ACC112 (cell line): ENCODE measurements at regions not wholly inside any gene's neighbourhood (a gene's known extent, or its start where the extent isn't known, plus 50 kb on each side); places are given as distances from the start of the nearest gene placed in this dataset.

Experiments used
- H2AFZ ChIP-seq: fragments of 200-600 bp; sonication (generic); one replicate; pipeline ENCODE4 v1.6.0; 2017; ENCODE audit warnings: antibody characterized with exemption, low read length; ENCODE audit not compliant: unreplicated experiment
- H3K27ac ChIP-seq: fragments of 200-600 bp; sonication (generic); 2 replicates; pipeline ENCODE4 v1.5.1; 2014; ENCODE audit warnings: low read depth, mild to moderate bottlenecking, antibody characterized with exemption, low read length, moderate library complexity
- H3K27me3 ChIP-seq: fragments of 200-600 bp; sonication (generic); 2 replicates; pipeline ENCODE4 v1.6.1; 2014; ENCODE audit warnings: mild to moderate bottlenecking, antibody characterized with exemption, low read length, moderate library complexity, mixed read lengths; ENCODE audit not compliant: insufficient read depth
- H3K36me3 ChIP-seq: fragments of 200-600 bp; sonication (generic); 2 replicates; pipeline ENCODE4 v1.6.1; 2016; ENCODE audit warnings: mild to moderate bottlenecking, antibody characterized with exemption, low read length, moderate library complexity, mixed read lengths; ENCODE audit not compliant: insufficient read depth
- H3K4me1 ChIP-seq: fragments of 200-600 bp; sonication (generic); one replicate; pipeline ENCODE4 v1.6.1; 2016; ENCODE audit warnings: low read length, mixed read lengths; ENCODE audit not compliant: insufficient read depth, unreplicated experiment, control insufficient read depth
- H3K4me3 ChIP-seq: fragments of 200-600 bp; sonication (generic); 2 replicates; pipeline ENCODE4 v1.5.1; 2014; ENCODE audit warnings: mild to moderate bottlenecking, low read depth, low read length
- H3K79me2 ChIP-seq: fragments of 200-600 bp; sonication (generic); one replicate; pipeline ENCODE4 v1.6.0; 2016; ENCODE audit warnings: low read length; ENCODE audit not compliant: control insufficient read depth, unreplicated experiment, insufficient read depth

DNA sequence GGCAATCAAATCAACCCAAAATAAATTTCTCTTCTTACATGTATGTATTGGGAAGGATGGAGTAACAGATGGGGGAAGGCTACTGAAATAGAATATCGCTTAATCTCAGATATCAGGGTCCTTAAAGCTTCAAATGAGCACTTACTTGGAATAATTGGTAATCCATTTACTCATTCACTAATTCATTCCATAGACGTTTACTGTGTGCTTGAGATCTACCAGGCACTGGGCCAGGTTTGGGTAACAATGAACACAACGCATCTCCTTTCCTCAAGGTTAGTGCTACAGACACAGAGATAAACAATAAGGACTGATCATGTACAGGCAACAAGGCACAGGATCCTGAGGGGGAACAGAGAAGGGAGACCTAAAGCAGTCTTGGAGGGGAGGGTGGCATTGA is 54.4 kb upstream of the KRR1 start:
- H3K36me3 ChIP-seq = peaks cover 8% of the 10 kb centered on the region; the same call in 1 of the 2 replicates
- H3K79me2 ChIP-seq = no peaks in the 10 kb centered on the region
- H3K27me3 ChIP-seq = no peaks in the 10 kb centered on the region
- H3K4me3 ChIP-seq = no peak overlapping the region
- H3K27ac ChIP-seq = no peak overlapping the region
- no peak overlapping the region for H2AFZ ChIP-seq
- peaks cover 4% of the 10 kb centered on the region for H3K4me1 ChIP-seq

DNA sequence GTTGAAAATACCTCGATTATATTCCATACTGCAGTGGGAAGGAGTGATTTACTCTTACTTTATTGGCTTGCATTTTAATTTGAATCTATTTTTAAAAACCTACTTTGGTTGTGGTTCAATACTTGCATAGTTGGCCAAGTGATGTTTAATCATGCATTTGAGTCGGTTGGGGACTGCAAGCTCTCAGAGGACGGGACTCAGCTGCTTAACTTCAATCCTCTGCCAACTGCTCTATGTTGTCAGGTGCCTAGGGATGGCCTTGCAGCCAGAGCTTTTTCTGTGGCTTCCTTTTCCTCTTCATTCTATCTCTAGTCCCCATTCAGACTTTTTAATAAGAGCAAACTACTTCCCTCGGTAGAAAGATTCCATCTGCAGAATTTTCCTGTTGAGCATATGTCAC is 53.4 kb upstream of the KRR1 start:
- Histone ChIP-seq H3K36me3 (peaks cover 8% of the 10 kb centered on the region; the same call in 1 of the 2 replicates), H3K79me2 (no peaks in the 10 kb centered on the region), H3K27me3 (no peaks in the 10 kb centered on the region), H3K4me3 (no peak overlapping the region), H2AFZ (no peak overlapping the region), H3K4me1 (peaks cover 4% of the 10 kb centered on the region), H3K27ac (no peak overlapping the region)

DNA sequence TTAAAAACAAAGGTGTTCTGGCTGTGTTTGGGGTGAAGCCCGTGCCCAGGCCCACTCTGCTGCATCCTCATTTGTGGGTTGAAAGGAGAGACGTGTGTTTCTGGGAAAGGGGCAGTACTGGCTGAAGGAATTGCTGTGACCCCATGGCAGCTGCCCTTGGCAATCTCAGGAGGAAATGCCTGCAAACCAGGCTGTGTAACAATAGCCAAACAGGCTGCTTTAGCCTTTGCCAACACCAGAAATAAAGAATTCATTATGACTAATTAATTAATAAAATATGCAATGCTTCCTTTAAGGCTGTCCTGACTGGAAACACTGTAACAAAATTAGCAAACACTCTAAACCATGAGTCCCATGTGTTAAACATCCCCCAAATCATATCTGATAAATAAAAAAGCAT is 53.0 kb upstream of the KRR1 start:
- Histone ChIP-seq H3K27ac (no peak overlapping the region), H3K27me3 (no peaks in the 10 kb centered on the region), H3K4me1 (peaks cover 4% of the 10 kb centered on the region), H3K79me2 (no peaks in the 10 kb centered on the region), H3K4me3 (no peak overlapping the region), H2AFZ (no peak overlapping the region), H3K36me3 (peaks cover 8% of the 10 kb centered on the region; the same call in 1 of the 2 replicates)

DNA sequence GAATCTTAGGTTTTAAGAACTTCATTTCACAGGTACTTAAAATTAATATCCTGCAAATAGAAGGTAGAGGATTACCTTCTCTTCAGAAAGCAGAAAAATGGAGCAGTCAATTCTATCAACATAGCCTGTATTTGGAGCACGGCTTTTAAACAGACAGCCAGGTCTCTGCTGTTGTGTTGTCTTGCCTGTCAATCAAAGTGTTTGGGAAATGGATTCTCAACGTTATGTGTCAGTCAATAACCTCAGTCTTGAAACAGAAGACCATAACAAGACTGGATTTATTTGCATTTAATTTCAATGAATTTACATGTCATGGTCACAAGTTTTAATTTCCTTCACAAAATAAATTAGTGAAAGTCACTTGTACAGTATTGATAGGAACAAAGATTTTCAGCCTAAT is 51.9 kb upstream of the KRR1 start:
- H3K36me3 ChIP-seq = peaks cover 8% of the 10 kb centered on the region; the same call in 1 of the 2 replicates
- H3K79me2 ChIP-seq = no peaks in the 10 kb centered on the region
- H3K27ac ChIP-seq = no peak overlapping the region

DNA sequence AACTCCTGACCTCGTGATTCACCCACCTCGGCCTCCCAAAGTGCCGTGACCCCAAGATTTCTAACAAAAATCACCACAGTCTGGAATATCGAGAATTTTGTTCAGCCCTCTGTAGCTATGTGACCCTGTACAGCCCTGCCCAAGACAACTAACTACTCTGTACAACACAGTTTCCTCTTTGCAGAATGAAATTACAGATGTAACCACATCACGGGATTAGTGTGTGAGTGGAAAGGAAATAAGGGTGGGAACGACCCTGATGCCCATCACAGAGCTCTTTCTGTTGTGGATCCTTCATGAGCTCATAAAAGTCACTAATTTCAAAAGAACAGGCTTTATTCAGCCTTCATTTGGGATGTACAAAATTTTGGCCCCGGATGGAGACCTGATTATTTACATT is 50.5 kb upstream of the KRR1 start:
- Histone ChIP-seq H3K79me2 (no peaks in the 10 kb centered on the region), H3K27me3 (no peaks in the 10 kb centered on the region), H3K4me3 (no peak overlapping the region), H3K4me1 (no peaks in the 10 kb centered on the region), H3K36me3 (peaks cover 8% of the 10 kb centered on the region; the same call in 1 of the 2 replicates), H2AFZ (no peak overlapping the region), H3K27ac (no peak overlapping the region)

More for the DNA sequence above, 51.9 kb upstream of the KRR1 start:
- H3K4me3 ChIP-seq = no peak overlapping the region
- H3K27me3 ChIP-seq = no peaks in the 10 kb centered on the region
- peaks cover 2% of the 10 kb centered on the region for H3K4me1 ChIP-seq
- H2AFZ ChIP-seq = no peak overlapping the region
